ENCODE measurements at regions not wholly inside any gene's neighbourhood (a gene's known extent, or its start where the extent isn't known, plus 50 kb on each side); places are given as distances from the start of the nearest gene placed in this dataset.

DNA sequence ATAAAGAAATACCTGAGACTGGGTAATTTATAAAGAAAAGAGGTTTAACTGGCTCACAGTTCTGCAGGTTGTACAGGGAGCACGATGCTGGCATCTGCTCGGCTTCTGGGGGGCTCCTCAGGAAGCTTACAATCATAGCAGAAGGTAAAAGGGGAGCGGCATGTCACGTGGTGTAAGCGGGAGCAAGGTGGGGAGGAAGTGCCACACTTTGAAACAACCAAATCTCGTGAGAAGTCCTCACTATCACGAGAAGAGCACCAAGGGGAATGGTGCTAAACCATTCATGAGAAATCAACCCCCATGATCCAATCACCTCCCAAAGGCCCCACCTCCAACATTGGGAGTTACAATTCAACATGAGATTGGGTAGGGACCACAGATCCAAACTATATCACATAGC is 67.7 kb downstream of the AKR1B1 start:
- intact Hi-C loops (cut with DNase I), result no loop called here
- no peaks in the 10 kb centered on the region for H3K36me3 ChIP-seq
- no peak overlapping the region for H3K9ac ChIP-seq (ENCODE audit: low read depth in 2 of 2, low read length in 2 of 2)
- H3K4me3 ChIP-seq, result no peak overlapping the region
- H3K9me3 ChIP-seq, result no peaks in the 10 kb centered on the region
- H3K27ac ChIP-seq, result no peak overlapping the region
- TF ChIP-seq, protein P1, sequence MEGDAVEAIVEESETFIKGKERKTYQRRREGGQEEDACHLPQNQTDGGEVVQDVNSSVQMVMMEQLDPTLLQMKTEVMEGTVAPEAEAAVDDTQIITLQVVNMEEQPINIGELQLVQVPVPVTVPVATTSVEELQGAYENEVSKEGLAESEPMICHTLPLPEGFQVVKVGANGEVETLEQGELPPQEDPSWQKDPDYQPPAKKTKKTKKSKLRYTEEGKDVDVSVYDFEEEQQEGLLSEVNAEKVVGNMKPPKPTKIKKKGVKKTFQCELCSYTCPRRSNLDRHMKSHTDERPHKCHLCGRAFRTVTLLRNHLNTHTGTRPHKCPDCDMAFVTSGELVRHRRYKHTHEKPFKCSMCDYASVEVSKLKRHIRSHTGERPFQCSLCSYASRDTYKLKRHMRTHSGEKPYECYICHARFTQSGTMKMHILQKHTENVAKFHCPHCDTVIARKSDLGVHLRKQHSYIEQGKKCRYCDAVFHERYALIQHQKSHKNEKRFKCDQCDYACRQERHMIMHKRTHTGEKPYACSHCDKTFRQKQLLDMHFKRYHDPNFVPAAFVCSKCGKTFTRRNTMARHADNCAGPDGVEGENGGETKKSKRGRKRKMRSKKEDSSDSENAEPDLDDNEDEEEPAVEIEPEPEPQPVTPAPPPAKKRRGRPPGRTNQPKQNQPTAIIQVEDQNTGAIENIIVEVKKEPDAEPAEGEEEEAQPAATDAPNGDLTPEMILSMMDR (IDR thresholded peaks at IDR 0.05), result no peak
- DNase-seq, result no peak
- H3K4me1 ChIP-seq, result no peaks in the 10 kb centered on the region
- H3K27me3 ChIP-seq, result no peaks in the 10 kb centered on the region

DNA sequence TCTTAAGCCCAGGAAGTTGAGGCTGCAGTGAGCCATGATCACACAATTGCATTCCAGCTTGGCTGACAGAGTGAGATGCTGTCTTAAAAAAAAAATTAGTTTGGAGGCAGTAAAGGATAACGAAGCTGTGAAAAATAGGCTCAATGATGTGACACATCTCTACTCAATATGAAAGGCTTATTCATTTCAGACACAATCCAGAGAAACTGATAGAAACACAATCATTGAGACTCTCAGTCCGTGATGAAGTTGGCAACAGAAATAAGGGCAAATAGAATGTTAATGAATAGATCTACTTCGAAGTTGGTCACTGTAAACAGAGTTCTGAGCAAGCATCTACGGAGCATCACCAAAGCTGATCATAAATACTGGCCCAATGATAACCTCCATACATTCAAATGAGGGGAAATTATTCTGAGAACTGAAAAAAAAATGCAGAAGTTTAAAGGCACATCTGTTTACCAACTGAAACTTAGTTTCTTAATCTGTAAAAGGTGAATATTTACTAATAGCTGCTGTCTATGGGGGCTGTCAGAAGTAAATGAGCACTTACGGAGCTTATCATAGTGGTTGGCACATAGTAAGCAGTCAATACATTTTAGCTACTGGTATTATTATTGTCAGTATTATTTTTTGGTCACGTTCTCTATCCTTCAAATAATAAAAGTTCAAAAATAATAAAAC is 70.4 kb downstream of the AKR1B1 start:
- H3K36me3 ChIP-seq, result no peaks in the 10 kb centered on the region
- H3K27ac ChIP-seq, result no peak overlapping the region
- intact Hi-C loops (cut with DNase I), result no loop called here
- DNase-seq, result no peak
- H3K4me1 ChIP-seq, result no peaks in the 10 kb centered on the region
- TF ChIP-seq, protein P1 (IDR thresholded peaks at IDR 0.05), result no peak
- no peak overlapping the region for H3K4me3 ChIP-seq
- no peak overlapping the region for H3K9ac ChIP-seq (ENCODE audit: low read depth in 2 of 2, low read length in 2 of 2)
- H3K27me3 ChIP-seq, result no peaks in the 10 kb centered on the region
- no peaks in the 10 kb centered on the region for H3K9me3 ChIP-seq

DNA sequence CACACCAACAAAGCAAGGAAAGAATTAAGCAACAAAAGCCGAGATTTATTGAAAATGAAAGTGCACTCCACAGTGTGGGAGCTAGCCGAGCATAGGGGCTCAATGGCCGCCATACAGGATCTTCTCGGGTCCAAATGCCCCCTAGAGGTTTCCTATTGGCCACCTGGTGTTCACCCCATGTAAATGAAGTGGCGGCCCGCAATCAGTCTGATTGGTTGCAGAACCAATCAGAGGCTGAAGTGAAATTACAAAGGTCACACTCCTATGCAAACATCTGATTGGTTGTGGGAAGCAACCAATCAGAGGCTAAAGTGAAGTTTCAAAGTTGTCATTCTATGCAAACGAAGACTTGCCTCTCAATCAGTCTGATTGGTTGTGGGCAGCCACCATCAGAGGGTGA is 61.8 kb upstream of the SLC35B4 start:
- no peak overlapping the region for H3K9ac ChIP-seq (ENCODE audit: low read depth in 2 of 2, low read length in 2 of 2)
- H3K27me3 ChIP-seq, result no peaks in the 10 kb centered on the region
- H3K36me3 ChIP-seq, result no peaks in the 10 kb centered on the region
- H3K4me1 ChIP-seq, result no peaks in the 10 kb centered on the region
- no peak for DNase-seq
- no peak overlapping the region for H3K4me3 ChIP-seq
- intact Hi-C loops (cut with DNase I), result no loop called here
- TF ChIP-seq, protein P1 (IDR thresholded peaks at IDR 0.05), result no peak
- H3K27ac ChIP-seq, result no peak overlapping the region
- H3K9me3 ChIP-seq, result no peaks in the 10 kb centered on the region

DNA sequence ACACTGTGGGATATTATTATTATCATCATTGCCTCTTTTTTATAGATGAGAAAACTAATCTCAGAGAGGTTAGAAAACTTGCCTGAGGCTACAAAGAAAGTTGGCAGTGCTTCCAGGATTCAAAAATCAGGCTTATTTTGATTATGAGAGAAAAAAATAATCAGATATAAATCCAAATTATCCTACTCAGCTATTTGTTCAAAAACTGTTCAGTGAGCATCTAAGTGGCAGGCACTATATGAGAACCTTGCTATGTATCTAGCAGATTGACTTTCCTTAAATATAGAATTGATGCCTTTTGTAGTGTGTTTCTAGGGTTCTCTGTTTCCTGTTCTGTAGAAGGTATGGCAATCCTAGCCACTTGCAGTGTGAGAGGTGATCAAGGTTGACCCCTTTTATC is 60.0 kb upstream of the SLC35B4 start:
- no peak overlapping the region for H3K27ac ChIP-seq
- no peak overlapping the region for H3K4me3 ChIP-seq
- H3K4me1 ChIP-seq, result no peaks in the 10 kb centered on the region
- H3K9ac ChIP-seq (ENCODE audit: low read depth in 2 of 2, low read length in 2 of 2), result no peak overlapping the region
- TF ChIP-seq, protein P1 (IDR thresholded peaks at IDR 0.05), result no peak
- no peaks in the 10 kb centered on the region for H3K27me3 ChIP-seq
- intact Hi-C loops (cut with DNase I), result no loop called here
- H3K9me3 ChIP-seq, result no peaks in the 10 kb centered on the region
- no peaks in the 10 kb centered on the region for H3K36me3 ChIP-seq
- DNase-seq, result no peak

DNA sequence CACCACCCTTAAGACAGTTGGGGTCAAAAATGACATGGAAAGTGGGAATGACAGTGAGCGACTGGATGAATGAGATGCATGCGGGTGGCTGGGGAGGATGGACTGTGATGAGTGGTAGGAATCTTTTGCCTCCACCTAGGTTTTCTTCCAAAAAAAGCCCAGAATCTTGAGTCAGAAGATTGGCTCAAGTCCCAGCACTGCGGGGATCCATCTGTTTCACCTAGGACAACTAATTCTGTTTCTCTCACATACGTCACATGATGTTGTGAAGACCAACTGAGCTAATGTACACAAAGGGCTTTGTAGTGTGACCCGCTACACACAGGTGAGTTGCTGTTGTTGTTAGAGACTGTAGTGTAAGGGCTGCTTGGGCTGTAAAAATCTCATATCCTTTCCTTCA is 58.5 kb upstream of the SLC35B4 start:
- Histone ChIP-seq H3K9me3 (no peaks in the 10 kb centered on the region), H3K36me3 (no peaks in the 10 kb centered on the region), H3K4me1 (no peaks in the 10 kb centered on the region), H3K4me3 (no peak overlapping the region), H3K9ac (ENCODE audit: low read depth in 2 of 2, low read length in 2 of 2) (no peak overlapping the region), H3K27ac (no peak overlapping the region), H3K27me3 (no peaks in the 10 kb centered on the region)
- no peak for DNase-seq
- intact Hi-C loops (cut with DNase I), result no loop called here
- TF ChIP-seq, protein P1 (IDR thresholded peaks at IDR 0.05), result no peak
